ENCODE measurements at regions not wholly inside any gene's neighbourhood (a gene's known extent, or its start where the extent isn't known, plus 50 kb on each side); places are given as distances from the start of the nearest gene placed in this dataset.

DNA sequence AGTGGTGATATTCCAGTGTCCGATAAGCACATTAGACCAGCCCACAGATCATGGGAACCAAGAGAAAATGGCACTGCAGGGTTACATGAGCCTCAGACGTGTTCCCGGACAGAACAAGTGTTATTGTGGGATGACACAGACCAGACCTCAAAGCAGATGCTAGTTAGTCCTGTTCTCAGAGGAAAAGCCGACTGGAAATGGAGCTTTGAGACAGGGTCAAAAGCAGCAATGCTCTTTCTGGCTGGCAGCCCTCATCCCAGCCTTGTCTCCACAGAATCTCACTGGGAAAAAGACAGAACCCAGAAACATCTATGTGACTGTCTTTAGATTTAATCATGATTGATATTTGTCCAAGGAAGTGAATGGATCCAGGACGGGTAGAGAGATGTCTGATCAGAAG is 506.8 kb downstream of the INSC start:
- H3K27ac ChIP-seq (ENCODE audit: low read depth in 1 of 2, low read length in 2 of 2): no peak overlapping the region
- H3K9me3 Mint-ChIP-seq: peaks cover 0 to 4% (median 0%) of the 10 kb centered on the region in 7 donors
- no peak overlapping the region for H3K4me2 ChIP-seq (replicated peaks; ENCODE audit: extremely low read depth, low read length, poor library complexity, severe bottlenecking)
- H3K9me3 ChIP-seq (replicated peaks in 1 of 2; ENCODE audit: control insufficient read depth in 1 of 2, insufficient read depth in 1 of 2, low read length in 2 of 2): no peaks in the 10 kb centered on the region
- H3K27ac Mint-ChIP-seq: no peak overlapping the region
- H3K27me3 Mint-ChIP-seq (ENCODE audit: low read depth in 3 of 3): peaks cover 1 to 9% (median 6%) of the 10 kb centered on the region in 3 donors
- H3K27me3 ChIP-seq (ENCODE audit: control insufficient read depth in 2 of 2, insufficient read depth in 2 of 2, low read length in 2 of 2): no peaks in the 10 kb centered on the region
- H3K4me1 Mint-ChIP-seq: peaks cover 4% of the 10 kb centered on the region
- TF ChIP-seq, protein P1, sequence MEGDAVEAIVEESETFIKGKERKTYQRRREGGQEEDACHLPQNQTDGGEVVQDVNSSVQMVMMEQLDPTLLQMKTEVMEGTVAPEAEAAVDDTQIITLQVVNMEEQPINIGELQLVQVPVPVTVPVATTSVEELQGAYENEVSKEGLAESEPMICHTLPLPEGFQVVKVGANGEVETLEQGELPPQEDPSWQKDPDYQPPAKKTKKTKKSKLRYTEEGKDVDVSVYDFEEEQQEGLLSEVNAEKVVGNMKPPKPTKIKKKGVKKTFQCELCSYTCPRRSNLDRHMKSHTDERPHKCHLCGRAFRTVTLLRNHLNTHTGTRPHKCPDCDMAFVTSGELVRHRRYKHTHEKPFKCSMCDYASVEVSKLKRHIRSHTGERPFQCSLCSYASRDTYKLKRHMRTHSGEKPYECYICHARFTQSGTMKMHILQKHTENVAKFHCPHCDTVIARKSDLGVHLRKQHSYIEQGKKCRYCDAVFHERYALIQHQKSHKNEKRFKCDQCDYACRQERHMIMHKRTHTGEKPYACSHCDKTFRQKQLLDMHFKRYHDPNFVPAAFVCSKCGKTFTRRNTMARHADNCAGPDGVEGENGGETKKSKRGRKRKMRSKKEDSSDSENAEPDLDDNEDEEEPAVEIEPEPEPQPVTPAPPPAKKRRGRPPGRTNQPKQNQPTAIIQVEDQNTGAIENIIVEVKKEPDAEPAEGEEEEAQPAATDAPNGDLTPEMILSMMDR (IDR thresholded peaks at IDR 0.05): no peak
- no peaks in the 10 kb centered on the region for H3K36me3 Mint-ChIP-seq
- no peaks in the 10 kb centered on the region for H3K79me2 ChIP-seq (ENCODE audit: insufficient read depth, low read length)
- H3K36me3 ChIP-seq (replicated peaks in 1 of 2; ENCODE audit: control insufficient read depth in 1 of 2, insufficient read depth in 2 of 2, low read length in 2 of 2): no peaks in the 10 kb centered on the region
- no peak overlapping the region for H3K4me3 Mint-ChIP-seq
- DNase-seq: no peak
- H3K4me1 ChIP-seq (ENCODE audit: control insufficient read depth in 1 of 2, insufficient read depth in 2 of 2, low read length in 2 of 2): no peaks in the 10 kb centered on the region
- no peak overlapping the region for H2AFZ ChIP-seq (ENCODE audit: insufficient read depth, low read depth, low read length, poor library complexity, severe bottlenecking)
- 93% methylated on average over 4 of the region's 5 CpGs for WGBS (ENCODE audit: insufficient coverage)
- intact Hi-C loops (cut with micrococcal nuclease): no loop called here
- no peak overlapping the region for H3K4me3 ChIP-seq (replicated peaks in 1 of 3; ENCODE audit: low read depth in 2 of 3, low read length in 3 of 3)
- H4K20me1 ChIP-seq (ENCODE audit: insufficient read depth, low read length): no peaks in the 10 kb centered on the region
- H3K9ac ChIP-seq (ENCODE audit: insufficient read depth, low read length, poor library complexity, severe bottlenecking): no peak overlapping the region

DNA sequence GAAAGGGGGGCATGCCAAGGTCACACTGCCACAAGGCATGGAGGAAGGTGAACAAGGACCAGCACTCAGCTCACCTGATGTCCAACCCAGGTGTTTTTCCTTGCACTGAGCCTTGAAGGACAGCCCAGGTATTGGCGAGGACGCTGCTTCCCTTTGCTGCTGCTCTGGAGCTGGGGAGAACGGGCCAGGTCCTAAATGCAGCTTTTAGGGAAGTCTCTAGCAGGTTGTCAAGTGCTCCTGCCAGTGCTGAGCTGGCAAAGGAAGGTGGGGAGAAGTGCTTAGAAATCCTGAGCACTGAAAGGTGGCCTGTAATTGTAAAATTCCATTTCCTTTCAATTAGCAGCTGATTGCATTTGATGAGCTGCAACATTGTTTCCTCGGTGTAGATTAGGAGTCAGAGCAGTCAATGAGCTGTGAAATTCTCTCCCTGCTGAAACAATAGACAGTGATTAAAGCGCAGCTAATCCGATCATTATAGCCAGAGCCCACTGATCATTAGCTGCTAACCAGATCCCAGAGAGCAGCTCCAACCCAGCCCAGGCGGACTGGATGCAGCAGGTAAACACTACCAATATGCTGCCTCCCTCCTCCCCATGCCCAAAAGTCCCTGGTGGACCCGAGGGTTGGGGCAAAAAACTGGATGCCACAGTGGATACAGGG is 507.6 kb downstream of the INSC start:
- Mint-ChIP-seq H3K36me3 (no peaks in the 10 kb centered on the region), H3K4me3 (no peak overlapping the region), H3K27me3 (ENCODE audit: low read depth in 3 of 3) (peaks cover 1 to 9% (median 6%) of the 10 kb centered on the region in 3 donors), H3K9me3 (peaks cover 0 to 3% (median 0%) of the 10 kb centered on the region in 7 donors), H3K27ac (no peak overlapping the region), H3K4me1 (peaks cover 4% of the 10 kb centered on the region)
- WGBS (ENCODE audit: insufficient coverage): 41% methylated on average over 6 of the region's 8 CpGs
- Histone ChIP-seq H3K9me3 (replicated peaks in 1 of 2; ENCODE audit: control insufficient read depth in 1 of 2, insufficient read depth in 1 of 2, low read length in 2 of 2) (no peaks in the 10 kb centered on the region), H3K9ac (ENCODE audit: insufficient read depth, low read length, poor library complexity, severe bottlenecking) (no peak overlapping the region), H3K4me3 (replicated peaks in 1 of 3; ENCODE audit: low read depth in 2 of 3, low read length in 3 of 3) (no peak overlapping the region), H3K4me1 (ENCODE audit: control insufficient read depth in 1 of 2, insufficient read depth in 2 of 2, low read length in 2 of 2) (no peaks in the 10 kb centered on the region), H3K27ac (ENCODE audit: low read depth in 1 of 2, low read length in 2 of 2) (no peak overlapping the region), H4K20me1 (ENCODE audit: insufficient read depth, low read length) (no peaks in the 10 kb centered on the region), H3K27me3 (ENCODE audit: control insufficient read depth in 2 of 2, insufficient read depth in 2 of 2, low read length in 2 of 2) (no peaks in the 10 kb centered on the region), H3K36me3 (replicated peaks in 1 of 2; ENCODE audit: control insufficient read depth in 1 of 2, insufficient read depth in 2 of 2, low read length in 2 of 2) (no peaks in the 10 kb centered on the region), H3K4me2 (replicated peaks; ENCODE audit: extremely low read depth, low read length, poor library complexity, severe bottlenecking) (no peak overlapping the region), H2AFZ (ENCODE audit: insufficient read depth, low read depth, low read length, poor library complexity, severe bottlenecking) (no peak overlapping the region), H3K79me2 (ENCODE audit: insufficient read depth, low read length) (no peaks in the 10 kb centered on the region)
- DNase-seq: no peak
- TF ChIP-seq, protein P1 (IDR thresholded peaks at IDR 0.05): no peak
- intact Hi-C loops (cut with micrococcal nuclease): no loop called here
